Common myeloid progenitor, CD34-positive (primary cell): ENCODE measurements at regions not wholly inside any gene's neighbourhood (a gene's known extent, or its start where the extent isn't known, plus 50 kb on each side); places are given as distances from the start of the nearest gene placed in this dataset.

Experiments
- CTCF ChIA-PET: fragments of 350-600 bp; sonication (Branson Sonifier 250); formaldehyde crosslinking; loops from one replicate; lab custom pipeline; 2021; ENCODE audit warnings: antibody characterized with exemption; lab: Charles Lee
- POLR2A ChIA-PET: fragments of 350-600 bp; sonication (Branson Sonifier 250); formaldehyde crosslinking; loops from one replicate; lab custom pipeline; 2021; ENCODE audit warnings: antibody characterized with exemption; lab: Charles Lee
- DNase-seq, 3 donors: peaks; one replicate each; pipeline versions ENCODE4 v3.0.0 to v3.0.0-alpha.2; 2013
- H3K27ac ChIP-seq, 2 experiments: 1 replicate in 1 of 2; 2 replicates in 1 of 2; pipeline ENCODE4 v1.7.0; 2013; ENCODE audit warnings: inconsistent platforms in 2 of 2, low read length in 2 of 2, mild to moderate bottlenecking in 2 of 2, low read depth in 1 of 2, moderate library complexity in 1 of 2; ENCODE audit not compliant: severe bottlenecking in 2 of 2, insufficient read depth in 1 of 2, poor library complexity in 1 of 2
- H3K27me3 ChIP-seq, 5 experiments: replicated peaks in 2 of 5; 1 replicate in 3 of 5; 2 replicates in 2 of 5; pipeline versions ENCODE4 v1.6.1 to v1.7.0; 2013; ENCODE audit warnings: low read length in 4 of 5, mild to moderate bottlenecking in 2 of 5, moderate library complexity in 2 of 5, inconsistent platforms in 1 of 5; ENCODE audit not compliant: insufficient read depth in 5 of 5, control insufficient read depth in 4 of 5
- H3K36me3 ChIP-seq, 4 experiments: 1 replicate in 2 of 4; 2 replicates in 2 of 4; pipeline versions ENCODE4 v1.6.1 to v1.7.0; 2013; ENCODE audit warnings: low read length in 3 of 4, control low read depth in 1 of 4, mild to moderate bottlenecking in 1 of 4; ENCODE audit not compliant: control insufficient read depth in 4 of 4, insufficient read depth in 4 of 4
- H3K4me1 ChIP-seq, 4 experiments: 1 replicate in 3 of 4; 2 replicates in 1 of 4; pipeline versions ENCODE4 v1.6.1 to v1.7.1; 2013; ENCODE audit warnings: low read length in 3 of 4, mild to moderate bottlenecking in 3 of 4, control low read depth in 1 of 4, inconsistent platforms in 1 of 4, moderate library complexity in 1 of 4; ENCODE audit not compliant: control insufficient read depth in 4 of 4, insufficient read depth in 4 of 4; ENCODE audit errors: control extremely low read depth in 1 of 4
- H3K4me3 ChIP-seq, 7 experiments: 1 replicate in 4 of 7; 2 replicates in 3 of 7; pipeline versions ENCODE4 v1.5.1 to v1.7.0; 2013; ENCODE audit warnings: mild to moderate bottlenecking in 7 of 7, low read length in 6 of 7, moderate library complexity in 6 of 7, inconsistent platforms in 2 of 7, low read depth in 2 of 7, control low read depth in 1 of 7; ENCODE audit not compliant: insufficient read depth in 4 of 7, control insufficient read depth in 1 of 7; ENCODE audit errors: extremely low read depth in 1 of 7
- H3K9me3 ChIP-seq, 5 experiments: 1 replicate in 4 of 5; 2 replicates in 1 of 5; pipeline versions ENCODE4 v1.6.1 to v1.7.1; 2013; ENCODE audit warnings: low read length in 4 of 5, mild to moderate bottlenecking in 2 of 5, inconsistent platforms in 1 of 5, low read depth in 1 of 5, moderate library complexity in 1 of 5; ENCODE audit not compliant: control insufficient read depth in 4 of 5, insufficient read depth in 2 of 5; ENCODE audit errors: control extremely low read depth in 1 of 5
- WGBS: methylation state at CpG from one replicate; pipeline ENCODE4 v1.1.5; 2013; ENCODE audit not compliant: insufficient coverage; 5-methylcytosine and 5-hydroxymethylcytosine counted together

DNA sequence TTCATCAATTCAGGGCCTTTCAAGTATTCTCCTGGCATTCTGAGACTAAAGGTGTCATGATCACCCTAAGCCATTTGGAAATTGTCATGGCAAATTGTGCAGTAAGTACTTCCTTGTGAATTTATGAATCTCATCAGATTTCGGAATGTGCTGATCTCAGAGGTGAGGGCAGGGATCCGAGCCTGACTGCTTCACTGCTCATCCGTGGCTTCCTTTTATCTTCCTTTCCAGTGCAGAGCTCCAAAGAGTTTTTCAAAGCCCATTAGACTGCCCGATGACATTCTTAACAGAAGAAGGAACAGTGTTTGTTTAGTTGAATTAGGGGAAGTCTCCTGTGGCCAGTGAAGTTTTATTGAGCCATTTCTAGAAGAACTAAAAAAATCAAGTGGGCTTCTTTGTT lies 182.8 kb upstream of the GDNF start:
- CTCF ChIA-PET, result interaction anchor here (1.3 kb wide), 1 partner anchor 170 kb away, joined by 3 read pairs; no protein-coding TSS in a partner anchor
- Histone ChIP-seq H3K9me3 (no peaks in the 10 kb centered on the region), H3K27me3 (peaks cover 0 to 8% (median 6%) of the 10 kb centered on the region in 5 experiments), H3K4me1 (no peaks in the 10 kb centered on the region), H3K27ac (no peak overlapping the region), H3K36me3 (no peaks in the 10 kb centered on the region), H3K4me3 (no peak overlapping the region)
- 59% methylated on average over 4 of the region's 4 CpGs for WGBS
- DNase-seq, result no peak
- POLR2A ChIA-PET, result no interaction called here

DNA sequence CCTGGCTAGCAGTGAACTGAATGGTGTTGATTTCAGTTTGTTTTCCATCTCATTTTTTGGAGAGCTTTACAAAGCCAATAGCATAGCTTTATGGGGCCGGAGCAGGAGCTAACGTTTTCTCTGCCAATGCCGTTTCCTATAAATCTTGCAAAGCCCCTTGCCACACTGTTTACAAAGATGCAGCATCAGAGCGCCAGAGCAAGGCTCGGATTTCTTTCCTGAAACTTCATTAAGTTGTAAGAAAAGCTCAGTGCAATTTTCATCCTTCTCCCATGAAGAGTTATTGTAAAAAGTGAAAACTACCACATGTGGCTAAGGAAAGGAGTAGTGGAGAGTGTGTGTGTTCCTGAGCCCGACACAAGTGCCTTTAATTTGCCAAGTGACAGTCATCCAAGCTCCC lies 178.2 kb upstream of the GDNF start:
- ChIA-PET POLR2A (no interaction called here), CTCF (no interaction called here)
- no peak overlapping the region for H3K27ac ChIP-seq
- WGBS, result 96% methylated on average over 4 of the region's 6 CpGs
- peaks cover 0 to 15% (median 8%) of the 10 kb centered on the region in 5 experiments for H3K27me3 ChIP-seq
- DNase-seq, result no peak
- no peaks in the 10 kb centered on the region for H3K36me3 ChIP-seq
- no peaks in the 10 kb centered on the region for H3K4me1 ChIP-seq
- H3K9me3 ChIP-seq, result no peaks in the 10 kb centered on the region
- H3K4me3 ChIP-seq, result no peak overlapping the region

DNA sequence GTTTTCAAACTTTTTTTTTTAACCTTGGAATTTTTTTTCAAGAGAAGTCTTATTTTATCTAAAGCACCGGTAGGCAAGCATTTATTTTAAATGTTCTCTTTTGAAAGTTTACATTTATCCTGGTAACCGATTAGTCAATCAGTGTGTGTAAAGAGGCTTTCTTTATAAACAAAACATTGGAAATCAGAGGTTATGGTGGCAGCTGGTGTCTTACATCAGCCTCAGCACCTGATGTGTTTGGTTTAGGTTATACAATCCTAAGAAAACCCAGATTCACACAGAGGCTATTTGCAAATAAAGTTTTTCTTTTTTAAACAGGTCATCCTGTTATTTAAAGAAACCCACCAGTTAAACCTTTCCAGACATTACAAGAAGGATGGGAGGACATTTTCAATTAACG lies 173.3 kb upstream of the GDNF start:
- no peak overlapping the region for H3K27ac ChIP-seq
- POLR2A ChIA-PET, result no interaction called here

DNA sequence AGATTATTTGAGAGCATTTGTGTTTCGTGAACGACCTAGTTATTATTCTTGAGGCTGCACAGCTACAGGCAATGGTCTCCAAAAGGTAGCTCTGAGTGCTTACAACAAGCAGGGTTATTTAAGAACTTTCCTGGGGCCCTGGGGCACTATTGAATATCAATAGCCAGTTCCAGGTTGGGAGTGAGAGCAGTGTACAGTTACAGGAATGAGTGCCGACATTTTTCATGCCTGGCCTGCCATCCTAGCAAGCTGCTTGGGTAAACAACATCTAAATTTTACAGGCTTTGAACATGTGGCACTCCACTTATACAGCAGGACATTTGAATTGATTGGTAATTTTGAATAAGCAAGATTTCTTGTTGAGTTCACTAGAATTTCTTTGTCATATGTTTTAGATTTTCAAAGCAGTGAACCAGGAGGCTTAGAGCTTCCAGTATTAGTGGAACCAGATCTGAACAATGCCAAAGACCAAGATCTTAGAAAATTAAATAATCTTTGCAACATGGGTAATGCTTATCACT lies 171.9 kb upstream of the GDNF start:
- POLR2A ChIA-PET, result no interaction called here
- Histone ChIP-seq H3K9me3 (no peaks in the 10 kb centered on the region), H3K27me3 (peaks cover 0 to 21% (median 8%) of the 10 kb centered on the region in 5 experiments), H3K36me3 (no peaks in the 10 kb centered on the region), H3K4me1 (no peaks in the 10 kb centered on the region), H3K27ac (no peak overlapping the region), H3K4me3 (no peak overlapping the region)
- CTCF ChIA-PET, result no interaction called here
- 96% methylated on average over 2 of the region's 3 CpGs for WGBS
- DNase-seq, result no peak

More for the DNA sequence above, 173.3 kb upstream of the GDNF start:
- no CpG with 5 or more reads among the region's 3 CpGs for WGBS
- Histone ChIP-seq H3K4me3 (no peak overlapping the region), H3K27me3 (peaks cover 0 to 21% (median 8%) of the 10 kb centered on the region in 5 experiments), H3K36me3 (no peaks in the 10 kb centered on the region), H3K4me1 (no peaks in the 10 kb centered on the region), H3K9me3 (no peaks in the 10 kb centered on the region)
- CTCF ChIA-PET, result no interaction called here
- DNase-seq, result no peak

DNA sequence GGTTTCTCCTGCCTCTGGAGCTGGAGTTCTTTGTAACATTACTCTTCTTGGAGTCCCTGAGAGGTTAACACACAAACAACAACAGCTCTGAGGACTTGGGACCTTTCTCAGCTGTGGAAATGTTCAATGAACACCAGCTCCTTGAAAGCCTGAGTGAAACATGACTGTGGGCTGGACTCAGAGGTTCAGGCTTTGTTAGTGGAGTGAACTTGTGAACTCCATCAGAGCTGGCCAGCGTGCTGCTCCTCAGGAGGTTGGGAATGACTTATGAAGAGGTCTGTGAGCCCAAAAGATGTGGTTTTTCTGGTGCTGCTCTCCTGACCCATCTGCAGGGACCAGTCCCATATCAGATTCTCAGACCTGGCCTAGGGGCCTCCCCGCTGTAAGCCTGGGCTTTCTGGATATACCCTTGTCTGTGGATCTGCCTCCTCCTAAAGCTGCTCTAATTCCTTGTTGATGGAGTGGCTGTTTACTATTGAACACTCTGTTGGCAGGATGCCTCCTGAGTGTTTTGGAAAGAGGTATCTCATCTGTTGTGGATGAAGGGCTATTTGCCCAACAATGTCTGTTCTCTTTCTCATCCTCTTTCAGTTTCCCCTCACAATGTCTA lies 170.0 kb upstream of the GDNF start:
- ChIA-PET CTCF (interaction anchor here (1.2 kb wide), 1 partner anchor 8 kb away, joined by 4 read pairs; no protein-coding TSS in a partner anchor), POLR2A (no interaction called here)
- WGBS, result 100% methylated on average over 1 of the region's 2 CpGs

DNA sequence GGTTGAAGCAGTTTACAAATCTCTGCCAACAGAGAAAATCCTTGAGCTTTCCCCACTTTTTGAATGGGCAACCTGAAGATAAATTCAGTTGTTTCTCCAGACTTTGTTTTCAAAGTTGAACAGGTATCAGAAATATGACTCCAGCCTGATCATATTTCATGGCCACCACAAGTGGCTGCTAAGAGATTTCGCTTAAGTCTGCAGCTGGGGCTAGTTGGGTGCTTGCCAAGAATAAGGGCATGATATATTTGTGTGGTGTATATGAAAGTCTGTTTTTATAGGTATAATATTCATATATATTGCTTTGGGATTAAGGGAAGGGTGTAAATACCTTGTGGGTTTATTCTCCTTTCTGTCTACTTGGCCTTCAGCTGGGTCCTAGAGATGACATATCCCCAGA lies 168.4 kb upstream of the GDNF start:
- no peaks in the 10 kb centered on the region for H3K4me1 ChIP-seq
- WGBS, result no CpG with 5 or more reads among the region's 1 CpG
- H3K27me3 ChIP-seq, result peaks cover 0 to 14% (median 3%) of the 10 kb centered on the region in 5 experiments
- H3K36me3 ChIP-seq, result no peaks in the 10 kb centered on the region
- ChIA-PET POLR2A (no interaction called here), CTCF (interaction anchor here (1.2 kb wide), 1 partner anchor 185 kb away, joined by 3 read pairs; no protein-coding TSS in a partner anchor)
- DNase-seq, result no peak
- no peak overlapping the region for H3K27ac ChIP-seq
- no peak overlapping the region for H3K4me3 ChIP-seq
- no peaks in the 10 kb centered on the region for H3K9me3 ChIP-seq

More for the DNA sequence above, 170.0 kb upstream of the GDNF start:
- Histone ChIP-seq H3K4me3 (no peak overlapping the region), H3K9me3 (no peaks in the 10 kb centered on the region), H3K36me3 (no peaks in the 10 kb centered on the region), H3K27ac (no peak overlapping the region), H3K27me3 (peaks cover 0 to 19% (median 6%) of the 10 kb centered on the region in 5 experiments), H3K4me1 (no peaks in the 10 kb centered on the region)
- DNase-seq, result no peak

DNA sequence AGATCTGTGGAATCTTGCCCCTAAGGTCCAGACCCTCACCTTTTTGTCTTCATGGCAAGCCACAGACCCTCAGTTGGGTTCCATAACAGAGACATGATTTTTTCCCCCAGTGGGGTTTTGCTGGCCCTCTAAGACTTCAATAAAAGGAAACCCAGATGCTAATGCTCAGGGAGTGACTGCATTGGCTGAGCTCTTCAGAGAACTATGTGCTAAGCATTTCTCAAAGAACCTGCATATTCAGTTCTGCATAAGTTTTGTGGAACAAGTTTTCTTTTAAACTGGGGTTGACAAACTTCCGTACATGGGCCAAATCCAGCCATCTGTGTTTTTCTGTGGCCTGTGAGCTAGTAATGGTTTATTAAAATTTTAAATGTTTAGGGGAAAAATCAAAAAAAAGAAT lies 159.8 kb upstream of the GDNF start:
- H3K27ac ChIP-seq, result no peak overlapping the region
- no peaks in the 10 kb centered on the region for H3K4me1 ChIP-seq
- H3K36me3 ChIP-seq, result no peaks in the 10 kb centered on the region
- peaks cover 0 to 5% (median 0%) of the 10 kb centered on the region in 5 experiments for H3K27me3 ChIP-seq
- POLR2A ChIA-PET, result no interaction called here
- H3K9me3 ChIP-seq, result no peaks in the 10 kb centered on the region
- DNase-seq, result no peak
- WGBS, result no CpG with 5 or more reads among the region's 1 CpG
- CTCF ChIA-PET, result no interaction called here
- H3K4me3 ChIP-seq, result no peak overlapping the region
